Esophagus (tissue), 2 donors: ENCODE measurements at regions not wholly inside any gene's neighbourhood (a gene's known extent, or its start where the extent isn't known, plus 50 kb on each side); places are given as distances from the start of the nearest gene placed in this dataset.

Experiments used
- H3K27ac ChIP-seq, 2 donors: one replicate each; pipeline ENCODE4 v1.5.1; 2013; ENCODE audit warnings: low read depth in 2 of 2, mild to moderate bottlenecking in 2 of 2, inconsistent platforms in 1 of 2, low read length in 1 of 2, moderate library complexity in 1 of 2
- H3K27me3 ChIP-seq, 2 donors: one replicate each; pipeline ENCODE4 v1.6.1; 2013; ENCODE audit warnings: low read length in 2 of 2, control low read depth in 1 of 2, mild to moderate bottlenecking in 1 of 2; ENCODE audit not compliant: insufficient read depth in 2 of 2, control insufficient read depth in 1 of 2
- H3K36me3 ChIP-seq, 2 donors: one replicate each; pipeline ENCODE4 v1.6.1; 2013; ENCODE audit warnings: low read length in 1 of 2; ENCODE audit not compliant: control insufficient read depth in 2 of 2, insufficient read depth in 2 of 2
- H3K4me1 ChIP-seq, 2 donors: one replicate each; pipeline ENCODE4 v1.6.1; 2013; ENCODE audit warnings: low read length in 1 of 2; ENCODE audit not compliant: control insufficient read depth in 2 of 2, insufficient read depth in 2 of 2
- H3K4me3 ChIP-seq, 2 donors: one replicate each; pipeline ENCODE4 v1.5.1; 2013; ENCODE audit warnings: low read length in 2 of 2, mild to moderate bottlenecking in 2 of 2, low read depth in 1 of 2, moderate library complexity in 1 of 2
- H3K9me3 ChIP-seq, 2 donors: one replicate each; pipeline ENCODE4 v1.6.1; 2013; ENCODE audit warnings: mild to moderate bottlenecking in 2 of 2, low read depth in 1 of 2, low read length in 1 of 2, moderate library complexity in 1 of 2; ENCODE audit not compliant: control insufficient read depth in 2 of 2, insufficient read depth in 1 of 2
- WGBS, 2 donors: extraction: QIAGEN DNeasy Blood & Tissue Kit; methylation state at CpG; one replicate each; pipeline ENCODE4 v1.1.7; 2013; 5-methylcytosine and 5-hydroxymethylcytosine counted together
- donor health status: healthy with polysubstance abuse.
- donor health status: Bipolar disorder and iron deficiency.

DNA sequence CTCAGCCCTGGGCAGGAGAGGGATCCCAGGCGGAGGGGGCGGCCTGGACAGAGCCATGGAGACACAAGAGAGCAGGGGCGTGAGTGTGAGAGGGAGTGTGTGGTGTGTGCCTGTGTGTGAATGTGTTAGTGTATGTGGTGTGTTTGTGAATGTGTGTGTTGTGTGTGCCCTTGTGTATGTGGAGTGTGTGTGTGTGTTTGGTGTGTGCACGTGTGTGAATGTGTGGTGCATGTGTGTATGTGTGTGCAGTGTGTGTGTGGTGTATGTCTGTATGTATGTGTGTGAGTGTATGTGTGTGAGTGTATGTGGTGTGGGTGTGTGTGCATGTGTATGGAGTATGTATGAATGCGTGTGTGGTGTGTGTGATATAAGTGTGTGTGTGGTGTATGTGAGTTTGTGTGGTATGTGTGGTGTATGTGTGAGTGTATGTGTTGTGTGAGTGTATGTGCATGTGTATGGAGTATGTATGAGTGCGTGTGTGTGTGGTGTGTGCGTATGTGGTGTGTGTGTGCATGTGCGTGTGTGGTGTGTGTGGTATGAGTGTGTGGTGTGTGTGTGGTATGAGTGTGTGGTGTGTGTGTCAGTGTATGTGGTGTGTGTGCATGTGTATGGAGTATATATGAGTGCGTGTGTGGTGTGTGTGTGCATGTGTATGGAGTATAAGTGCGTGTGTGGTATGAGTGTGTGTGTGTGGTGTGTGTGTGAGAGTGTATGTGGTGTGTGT is 175.2 kb upstream of the AFDN start:
- Histone ChIP-seq H3K36me3 (no peaks in the 10 kb centered on the region), H3K9me3 (peaks cover 3 to 7% of the 10 kb centered on the region in 2 donors), H3K4me3 (no peak overlapping the region), H3K4me1 (no peaks in the 10 kb centered on the region), H3K27me3 (no peaks in the 10 kb centered on the region), H3K27ac (no peak overlapping the region)
- WGBS, 2 donors, result 79 to 82% methylated on average over 10 of the region's 10 CpGs

DNA sequence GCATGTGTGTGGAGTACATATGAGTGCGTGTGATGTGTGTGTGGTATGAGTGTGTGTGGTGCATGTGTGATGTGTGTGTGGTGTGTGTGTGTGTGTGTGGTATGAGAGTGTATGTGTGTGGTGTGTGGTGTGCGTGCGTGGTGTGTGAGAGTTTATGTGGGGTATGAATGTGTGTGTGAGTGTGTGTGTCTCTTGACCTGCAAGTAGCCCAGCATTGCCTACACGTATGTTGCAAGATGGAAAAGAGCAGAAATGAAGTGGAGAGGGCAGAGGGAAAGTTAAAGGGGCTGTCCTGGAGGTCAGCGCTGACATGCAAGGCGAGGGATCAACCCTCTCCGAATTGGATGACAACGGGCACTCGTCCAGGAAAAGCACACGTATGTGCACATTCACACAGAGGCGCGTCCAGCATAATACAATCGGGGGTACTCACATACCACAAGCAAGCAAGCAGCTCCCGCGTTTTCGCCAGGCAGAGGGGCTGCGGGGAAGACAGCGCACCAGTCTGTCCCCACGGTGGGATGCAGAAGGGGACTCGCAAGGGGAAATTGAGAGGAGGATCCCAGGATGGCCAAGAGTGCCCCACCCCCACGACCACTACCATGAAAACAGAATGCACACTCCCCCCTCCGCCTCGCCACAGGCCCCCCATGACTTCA is 174.5 kb upstream of the AFDN start:
- H3K9me3 ChIP-seq, result peaks cover 3 to 7% of the 10 kb centered on the region in 2 donors
- no peaks in the 10 kb centered on the region for H3K4me1 ChIP-seq
- H3K27me3 ChIP-seq, result no peaks in the 10 kb centered on the region
- no peak overlapping the region for H3K4me3 ChIP-seq
- no peak overlapping the region for H3K27ac ChIP-seq
- WGBS, 2 donors, result 81 to 83% methylated on average over 23 of the region's 23 CpGs
- H3K36me3 ChIP-seq, result no peaks in the 10 kb centered on the region

DNA sequence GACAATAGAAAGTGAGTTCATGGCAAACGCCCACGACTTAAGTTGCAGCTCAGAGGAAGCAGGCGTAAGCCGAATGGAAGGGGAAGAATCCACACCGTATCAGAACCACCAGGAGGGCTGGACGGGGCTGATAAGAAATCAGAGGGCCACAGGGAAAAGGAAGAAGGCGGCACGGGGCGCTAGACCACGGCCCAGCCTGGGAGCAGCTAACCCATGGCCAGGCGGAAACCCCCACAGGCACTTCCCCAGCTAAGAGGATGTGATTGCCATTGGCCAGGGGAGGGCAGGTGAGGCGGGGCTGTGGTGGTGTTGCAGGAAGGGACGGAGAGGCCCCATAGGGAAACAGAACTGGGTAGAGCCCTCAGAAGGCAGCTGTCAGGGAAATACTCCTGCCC is 174.0 kb upstream of the AFDN start:
- Histone ChIP-seq H3K4me3 (no peak overlapping the region), H3K36me3 (no peaks in the 10 kb centered on the region), H3K4me1 (no peaks in the 10 kb centered on the region), H3K9me3 (peaks cover 3 to 7% of the 10 kb centered on the region in 2 donors), H3K27ac (no peak overlapping the region), H3K27me3 (no peaks in the 10 kb centered on the region)
- 60 to 62% methylated on average over 13 of the region's 13 CpGs for WGBS, 2 donors

DNA sequence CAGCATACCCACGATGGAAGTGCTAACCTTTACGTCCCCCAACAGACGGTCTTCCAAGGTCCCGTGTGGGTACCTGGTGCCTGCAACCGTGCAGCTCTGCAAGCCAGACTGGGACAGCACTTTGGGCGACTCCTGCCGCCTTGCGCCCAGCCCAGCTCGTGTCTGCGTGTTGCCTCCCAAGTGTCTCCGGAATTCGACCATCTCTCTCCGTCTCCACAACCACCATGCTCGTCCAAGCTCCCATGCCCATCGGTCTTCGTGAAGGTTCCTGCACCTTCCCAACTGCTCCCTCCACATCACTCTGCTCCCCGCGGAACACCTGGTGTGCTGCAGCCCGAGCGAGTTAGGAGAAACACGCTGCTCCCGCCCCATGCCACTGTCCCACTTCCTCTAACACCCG is 173.2 kb upstream of the AFDN start:
- Histone ChIP-seq H3K36me3 (no peaks in the 10 kb centered on the region), H3K9me3 (peaks cover 3 to 7% of the 10 kb centered on the region in 2 donors), H3K27me3 (no peaks in the 10 kb centered on the region), H3K4me3 (no peak overlapping the region), H3K4me1 (no peaks in the 10 kb centered on the region), H3K27ac (no peak overlapping the region)
- WGBS, 2 donors, result 93 to 94% methylated on average over 23 of the region's 23 CpGs

DNA sequence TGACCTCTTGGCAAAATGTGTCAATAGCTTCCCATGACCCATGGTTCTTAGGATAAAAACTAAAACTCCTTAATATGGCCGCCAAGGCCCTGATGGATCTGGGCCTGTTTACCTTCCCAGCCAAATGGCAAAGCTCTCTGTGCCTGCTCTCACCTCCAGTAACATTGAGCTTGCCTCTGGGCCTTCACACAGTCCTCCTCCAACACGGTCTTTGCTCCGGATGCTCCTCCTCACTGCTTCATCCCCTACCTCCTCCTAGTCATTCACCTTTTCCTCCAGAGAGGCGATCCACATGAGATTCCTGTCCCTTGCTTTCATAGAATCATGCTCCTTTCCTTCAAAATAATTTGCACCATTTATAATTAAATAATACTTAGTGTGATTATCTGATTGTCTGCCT is 172.3 kb upstream of the AFDN start:
- Histone ChIP-seq H3K27ac (no peak overlapping the region), H3K4me1 (no peaks in the 10 kb centered on the region), H3K36me3 (no peaks in the 10 kb centered on the region), H3K4me3 (no peak overlapping the region), H3K27me3 (no peaks in the 10 kb centered on the region), H3K9me3 (peaks cover 3 to 7% of the 10 kb centered on the region in 2 donors)
- 88 to 92% methylated on average over 4 of the region's 4 CpGs for WGBS, 2 donors

DNA sequence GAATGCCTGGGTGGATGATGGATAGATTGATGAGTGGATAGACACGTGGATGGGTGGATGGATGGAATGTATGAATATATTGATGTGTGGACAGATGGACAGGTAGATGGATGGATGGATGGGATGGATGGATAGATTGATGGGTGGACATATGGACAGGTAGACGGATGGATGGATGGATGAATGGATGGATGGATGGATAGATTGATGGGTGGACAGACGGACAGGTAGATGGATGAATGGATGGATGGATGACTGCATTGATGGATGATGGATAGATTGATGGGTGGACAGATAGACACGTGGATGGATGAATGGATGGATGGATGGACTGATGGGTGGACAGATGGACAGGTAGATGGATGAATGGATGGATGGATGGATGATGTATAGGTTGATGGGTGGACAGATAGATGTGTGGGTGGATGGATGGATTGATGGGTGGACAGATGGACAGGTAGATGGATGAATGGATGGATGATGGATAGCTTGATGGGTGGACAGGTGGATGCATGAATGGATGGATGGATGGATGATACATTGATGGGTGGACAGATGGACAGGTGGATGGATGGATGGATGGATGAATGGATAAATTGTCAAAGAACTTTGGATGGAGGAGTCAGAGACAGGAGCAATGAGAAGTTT is 171.4 kb upstream of the AFDN start:
- 71 to 83% methylated on average over 4 of the region's 4 CpGs for WGBS, 2 donors
- H3K27ac ChIP-seq, result no peak overlapping the region
- no peak overlapping the region for H3K4me3 ChIP-seq
- no peaks in the 10 kb centered on the region for H3K27me3 ChIP-seq
- H3K4me1 ChIP-seq, result no peaks in the 10 kb centered on the region
- no peaks in the 10 kb centered on the region for H3K36me3 ChIP-seq
- H3K9me3 ChIP-seq, result peaks cover 3 to 7% of the 10 kb centered on the region in 2 donors

DNA sequence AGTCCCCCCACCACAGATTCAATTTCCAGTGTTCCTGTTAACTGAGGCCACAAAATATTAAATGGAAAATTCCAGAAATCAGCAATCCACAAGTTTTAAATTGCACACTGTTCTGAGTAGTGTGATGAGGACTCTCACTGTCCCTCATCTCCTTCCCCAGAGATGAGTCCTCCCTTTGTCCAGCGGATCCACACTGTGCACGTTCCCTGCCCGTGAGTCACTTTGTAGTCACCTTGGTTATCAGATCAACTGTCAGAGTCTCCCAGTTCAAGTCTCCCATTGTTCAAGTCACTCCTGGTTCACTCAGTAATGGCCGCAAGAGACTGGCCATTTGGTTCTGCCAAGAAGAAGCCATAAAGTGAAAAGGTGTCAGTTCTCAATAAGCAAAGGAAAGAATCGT is 168.6 kb upstream of the AFDN start:
- peaks cover 0 to 3% of the 10 kb centered on the region in 2 donors for H3K9me3 ChIP-seq
- H3K27me3 ChIP-seq, result no peaks in the 10 kb centered on the region
- 90 to 95% methylated on average over 5 of the region's 5 CpGs for whole genome bisulfite sequencing, 2 donors
- no peak overlapping the region for H3K27ac ChIP-seq
- peaks cover 0 to 2% of the 10 kb centered on the region in 2 donors for H3K4me1 ChIP-seq
- H3K36me3 ChIP-seq, result no peaks in the 10 kb centered on the region
- H3K4me3 ChIP-seq, result no peak overlapping the region

DNA sequence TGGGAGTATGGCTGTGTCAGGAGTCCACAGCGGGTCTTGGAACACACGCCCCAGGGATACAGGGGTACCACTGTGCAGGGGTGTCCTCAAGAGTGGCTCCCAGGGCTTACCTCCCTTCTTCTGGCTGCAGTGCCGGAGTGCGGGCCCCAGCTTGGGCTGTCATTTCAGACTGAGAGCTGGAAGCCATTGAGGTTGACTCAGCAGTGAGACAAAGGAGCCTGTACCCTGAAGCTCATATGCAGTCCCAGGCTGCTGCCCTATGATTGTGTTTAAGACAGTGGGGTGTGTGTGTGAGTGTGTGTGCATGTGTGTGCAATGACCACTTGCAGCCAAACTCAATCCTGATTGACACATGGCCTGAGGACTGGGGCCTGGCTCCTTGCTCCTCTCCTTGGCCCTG is 167.7 kb upstream of the AFDN start:
- no peaks in the 10 kb centered on the region for H3K36me3 ChIP-seq
- no peak overlapping the region for H3K4me3 ChIP-seq
- H3K9me3 ChIP-seq, result no peaks in the 10 kb centered on the region
- H3K27me3 ChIP-seq, result no peaks in the 10 kb centered on the region
- H3K27ac ChIP-seq, result no peak overlapping the region
- peaks cover 0 to 2% of the 10 kb centered on the region in 2 donors for H3K4me1 ChIP-seq
- 95% methylated on average over 4 of the region's 4 CpGs for WGBS, 2 donors

DNA sequence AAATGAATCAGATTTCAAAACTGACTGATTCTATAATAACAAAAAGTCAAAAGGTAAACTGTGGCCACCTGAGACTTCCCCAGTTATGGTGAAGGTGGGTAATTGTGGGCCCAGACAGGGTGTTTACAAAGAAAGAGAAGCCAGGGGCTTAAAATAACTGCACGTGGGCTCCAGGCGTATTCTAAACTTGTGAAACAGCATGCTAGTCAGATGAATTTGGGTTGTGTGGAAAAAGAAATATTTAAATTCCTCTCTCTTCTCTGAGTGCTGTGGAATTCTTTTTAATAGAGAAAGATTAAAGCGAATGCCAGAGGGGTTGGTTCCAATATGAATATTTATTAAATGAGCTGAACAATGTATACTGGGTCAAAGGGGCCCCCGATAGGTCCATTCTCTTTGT is 166.3 kb upstream of the AFDN start:
- 70 to 79% methylated on average over 4 of the region's 4 CpGs for WGBS, 2 donors
- Histone ChIP-seq H3K27me3 (no peaks in the 10 kb centered on the region), H3K36me3 (no peaks in the 10 kb centered on the region), H3K4me3 (no peak overlapping the region), H3K27ac (no peak overlapping the region), H3K9me3 (no peaks in the 10 kb centered on the region), H3K4me1 (peaks cover 0 to 2% of the 10 kb centered on the region in 2 donors)
